Neuron (in vitro differentiated cells): ENCODE measurements at regions not wholly inside any gene's neighbourhood (a gene's known extent, or its start where the extent isn't known, plus 50 kb on each side); places are given as distances from the start of the nearest gene placed in this dataset.

Source experiments
- H2AFZ ChIP-seq: one replicate; pipeline ENCODE4 v1.6.1; 2013; ENCODE audit warnings: low read depth, mild to moderate bottlenecking, inconsistent platforms, low read length, moderate library complexity
- H3K27me3 ChIP-seq: one replicate; pipeline ENCODE4 v1.6.1; 2013; ENCODE audit warnings: low read length; ENCODE audit not compliant: insufficient read depth
- H3K36me3 ChIP-seq: one replicate; pipeline ENCODE4 v1.6.1; 2013; ENCODE audit warnings: low read length; ENCODE audit not compliant: insufficient read depth
- H3K4me1 ChIP-seq: one replicate; pipeline ENCODE4 v1.6.1; 2013; ENCODE audit warnings: low read length; ENCODE audit not compliant: insufficient read depth
- H3K4me3 ChIP-seq: 2 replicates; pipeline ENCODE4 v1.5.1; 2013; ENCODE audit warnings: mild to moderate bottlenecking, low read length, moderate library complexity
- H3K9me3 ChIP-seq: one replicate; pipeline ENCODE4 v1.6.1; 2013; ENCODE audit warnings: low read length

- Histone ChIP-seq H2AFZ (no peak overlapping the region), H3K4me1 (no peaks in the 10 kb centered on the region), H3K9me3 (no peaks in the 10 kb centered on the region), H3K36me3 (no peaks in the 10 kb centered on the region), H3K4me3 (no peak overlapping the region), H3K27me3 (peaks cover 12% of the 10 kb centered on the region)
Measured at GRCh38 chr16:17658881-17659280, 188.1 kb upstream of the XYLT1 start.

GRCh38 chr16:17657045-17657444 lies 186.3 kb upstream of the XYLT1 start:
- Histone ChIP-seq H3K27me3 (peaks cover 12% of the 10 kb centered on the region), H3K9me3 (no peaks in the 10 kb centered on the region), H3K4me1 (no peaks in the 10 kb centered on the region), H3K4me3 (no peak overlapping the region), H3K36me3 (no peaks in the 10 kb centered on the region), H2AFZ (no peak overlapping the region)

GRCh38 chr16:17654571-17654970 lies 183.8 kb upstream of the XYLT1 start:
- Histone ChIP-seq H3K9me3 (no peaks in the 10 kb centered on the region), H3K36me3 (no peaks in the 10 kb centered on the region), H3K4me1 (no peaks in the 10 kb centered on the region), H2AFZ (no peak overlapping the region), H3K27me3 (peaks cover 12% of the 10 kb centered on the region), H3K4me3 (no peak overlapping the region)

GRCh38 chr16:17654142-17654541 lies 183.4 kb upstream of the XYLT1 start:
- Histone ChIP-seq H3K9me3 (no peaks in the 10 kb centered on the region), H3K36me3 (no peaks in the 10 kb centered on the region), H2AFZ (no peak overlapping the region), H3K27me3 (peaks cover 12% of the 10 kb centered on the region), H3K4me1 (no peaks in the 10 kb centered on the region), H3K4me3 (no peak overlapping the region)

GRCh38 chr16:17647879-17648872 lies 177.4 kb upstream of the XYLT1 start:
- Histone ChIP-seq H2AFZ (no peak overlapping the region), H3K4me3 (no peak overlapping the region), H3K9me3 (no peaks in the 10 kb centered on the region), H3K36me3 (no peaks in the 10 kb centered on the region), H3K27me3 (no peaks in the 10 kb centered on the region), H3K4me1 (no peaks in the 10 kb centered on the region)

GRCh38 chr16:17643935-17644334 lies 173.2 kb upstream of the XYLT1 start:
- no peaks in the 10 kb centered on the region for H3K27me3 ChIP-seq
- H3K9me3 ChIP-seq = no peaks in the 10 kb centered on the region
- H3K36me3 ChIP-seq = no peaks in the 10 kb centered on the region
- no peak overlapping the region for H3K4me3 ChIP-seq
- no peak overlapping the region for H2AFZ ChIP-seq
- H3K4me1 ChIP-seq = no peaks in the 10 kb centered on the region

GRCh38 chr16:17641990-17642389 lies 171.2 kb upstream of the XYLT1 start:
- Histone ChIP-seq H3K4me3 (no peak overlapping the region), H3K36me3 (no peaks in the 10 kb centered on the region), H3K9me3 (no peaks in the 10 kb centered on the region), H3K27me3 (no peaks in the 10 kb centered on the region), H2AFZ (no peak overlapping the region), H3K4me1 (no peaks in the 10 kb centered on the region)

- Histone ChIP-seq H3K9me3 (no peaks in the 10 kb centered on the region), H3K4me3 (no peak overlapping the region), H3K27me3 (no peaks in the 10 kb centered on the region), H3K4me1 (no peaks in the 10 kb centered on the region), H3K36me3 (no peaks in the 10 kb centered on the region), H2AFZ (no peak overlapping the region)
Measured at GRCh38 chr16:17638134-17638533, 167.4 kb upstream of the XYLT1 start.

- H3K27me3 ChIP-seq = no peaks in the 10 kb centered on the region
- H2AFZ ChIP-seq = no peak overlapping the region
- no peaks in the 10 kb centered on the region for H3K9me3 ChIP-seq
- no peaks in the 10 kb centered on the region for H3K4me1 ChIP-seq
- H3K36me3 ChIP-seq = no peaks in the 10 kb centered on the region
- no peak overlapping the region for H3K4me3 ChIP-seq
Measured at GRCh38 chr16:17635183-17635582, 164.4 kb upstream of the XYLT1 start.

- H3K4me1 ChIP-seq = no peaks in the 10 kb centered on the region
- no peak overlapping the region for H3K4me3 ChIP-seq
- no peaks in the 10 kb centered on the region for H3K36me3 ChIP-seq
- no peak overlapping the region for H2AFZ ChIP-seq
- H3K27me3 ChIP-seq = no peaks in the 10 kb centered on the region
- H3K9me3 ChIP-seq = no peaks in the 10 kb centered on the region
Measured at GRCh38 chr16:17633181-17633951, 162.6 kb upstream of the XYLT1 start.

GRCh38 chr16:17632667-17633066 lies 161.9 kb upstream of the XYLT1 start:
- Histone ChIP-seq H3K4me3 (no peak overlapping the region), H2AFZ (no peak overlapping the region), H3K9me3 (no peaks in the 10 kb centered on the region), H3K36me3 (no peaks in the 10 kb centered on the region), H3K27me3 (no peaks in the 10 kb centered on the region), H3K4me1 (no peaks in the 10 kb centered on the region)

GRCh38 chr16:17629936-17630335 lies 159.2 kb upstream of the XYLT1 start:
- Histone ChIP-seq H2AFZ (no peak overlapping the region), H3K4me1 (no peaks in the 10 kb centered on the region), H3K27me3 (no peaks in the 10 kb centered on the region), H3K36me3 (no peaks in the 10 kb centered on the region), H3K9me3 (no peaks in the 10 kb centered on the region), H3K4me3 (no peak overlapping the region)

- H3K36me3 ChIP-seq = no peaks in the 10 kb centered on the region
- H3K4me3 ChIP-seq = no peak overlapping the region
- no peaks in the 10 kb centered on the region for H3K9me3 ChIP-seq
- no peaks in the 10 kb centered on the region for H3K27me3 ChIP-seq
- H2AFZ ChIP-seq = no peak overlapping the region
- no peaks in the 10 kb centered on the region for H3K4me1 ChIP-seq
Measured at GRCh38 chr16:17628983-17629382, 158.2 kb upstream of the XYLT1 start.
